ENCODE measurements at regions not wholly inside any gene's neighbourhood (a gene's known extent, or its start where the extent isn't known, plus 50 kb on each side); places are given as distances from the start of the nearest gene placed in this dataset.

GRCh38 chr11:91365986-91366585, 858.5 kb upstream of the FAT3 start:
- TF ChIP-seq, protein P1, sequence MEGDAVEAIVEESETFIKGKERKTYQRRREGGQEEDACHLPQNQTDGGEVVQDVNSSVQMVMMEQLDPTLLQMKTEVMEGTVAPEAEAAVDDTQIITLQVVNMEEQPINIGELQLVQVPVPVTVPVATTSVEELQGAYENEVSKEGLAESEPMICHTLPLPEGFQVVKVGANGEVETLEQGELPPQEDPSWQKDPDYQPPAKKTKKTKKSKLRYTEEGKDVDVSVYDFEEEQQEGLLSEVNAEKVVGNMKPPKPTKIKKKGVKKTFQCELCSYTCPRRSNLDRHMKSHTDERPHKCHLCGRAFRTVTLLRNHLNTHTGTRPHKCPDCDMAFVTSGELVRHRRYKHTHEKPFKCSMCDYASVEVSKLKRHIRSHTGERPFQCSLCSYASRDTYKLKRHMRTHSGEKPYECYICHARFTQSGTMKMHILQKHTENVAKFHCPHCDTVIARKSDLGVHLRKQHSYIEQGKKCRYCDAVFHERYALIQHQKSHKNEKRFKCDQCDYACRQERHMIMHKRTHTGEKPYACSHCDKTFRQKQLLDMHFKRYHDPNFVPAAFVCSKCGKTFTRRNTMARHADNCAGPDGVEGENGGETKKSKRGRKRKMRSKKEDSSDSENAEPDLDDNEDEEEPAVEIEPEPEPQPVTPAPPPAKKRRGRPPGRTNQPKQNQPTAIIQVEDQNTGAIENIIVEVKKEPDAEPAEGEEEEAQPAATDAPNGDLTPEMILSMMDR (IDR thresholded peaks at IDR 0.05): no peak
- no peak for TF ChIP-seq POLR2A (IDR thresholded peaks at IDR 0.05)
